OCI-LY3 (cell line): ENCODE measurements at regions not wholly inside any gene's neighbourhood (a gene's known extent, or its start where the extent isn't known, plus 50 kb on each side); places are given as distances from the start of the nearest gene placed in this dataset.
"Not testable (repeated sequence)": the region's sequence is repeated elsewhere in the genome, so short reads cannot be mapped to it uniquely, and the experiment has no call there.

Experiments
- H2AFZ ChIP-seq: fragments of 200-600, 300-600 bp; shearing (Covaris generic); 2 replicates; pipeline ENCODE4 v1.6.0; 2014; ENCODE audit warnings: antibody characterized with exemption, low read depth, low read length
- H3K27ac ChIP-seq: fragments of 200-600, 300-600 bp; sonication (generic); 2 replicates; pipeline ENCODE4 v1.5.1; 2014; ENCODE audit warnings: mild to moderate bottlenecking, low read length, moderate library complexity, mixed read lengths
- H3K27me3 ChIP-seq: fragments of 200-600, 300-600 bp; sonication (generic); 2 replicates; pipeline ENCODE4 v1.6.1; 2014; ENCODE audit warnings: low read depth, low read length, mixed read lengths
- H3K36me3 ChIP-seq: fragments of 200-600, 300-600 bp; sonication (generic); replicated peaks from 2 replicates; pipeline ENCODE3; 2014; ENCODE audit warnings: low read depth, low read length, mixed read lengths
- H3K4me1 ChIP-seq: fragments of 300-600, 200-600 bp; sonication (generic); 2 replicates; pipeline ENCODE4 v1.6.1; 2014; ENCODE audit warnings: low read length, mixed read lengths
- H3K4me2 ChIP-seq: fragments of 200-600, 300-600 bp; sonication (generic); 2 replicates; pipeline ENCODE4 v1.6.1; 2014; ENCODE audit warnings: low read length, mixed read lengths
- H3K4me3 ChIP-seq: fragments of 300-600, 200-600 bp; sonication (generic); 2 replicates; pipeline ENCODE4 v1.5.1; 2014; ENCODE audit warnings: antibody characterized with exemption, mild to moderate bottlenecking, low read length, moderate library complexity
- H3K79me2 ChIP-seq: fragments of 300-600, 200-600 bp; shearing (Covaris generic); 2 replicates; pipeline ENCODE4 v1.6.1; 2014; ENCODE audit warnings: mild to moderate bottlenecking, low read length, mixed read lengths
- H3K9ac ChIP-seq: fragments of 300-600, 200-600 bp; shearing (Covaris generic); 2 replicates; pipeline ENCODE4 v1.6.0; 2014; ENCODE audit warnings: mild to moderate bottlenecking, low read length, moderate library complexity
- H3K9me3 ChIP-seq: fragments of 200-600, 300-600 bp; shearing (Covaris generic); 2 replicates; pipeline ENCODE4 v1.6.1; 2014; ENCODE audit warnings: low read length, mixed read lengths; ENCODE audit not compliant: insufficient read depth
- H4K20me1 ChIP-seq: fragments of 200-600, 300-600 bp; sonication (generic); 2 replicates; pipeline ENCODE4 v1.6.1; 2016; ENCODE audit warnings: low read length, mixed read lengths; ENCODE audit not compliant: insufficient read depth
- EZH2phosphoT487 ChIP-seq: fragments of 200-600 bp; shearing (Covaris generic); IDR thresholded peaks from 2 replicates; pipeline ENCODE4 v1.6.1; 2018; ENCODE audit warnings: antibody characterized with exemption, mixed run types, low read depth
- TF ChIP-seq, protein P1 (sequence below): fragments of 200-600, 300-600 bp; sonication (generic); IDR thresholded peaks from 2 replicates; pipeline ENCODE4 v1.5.1; 2014; ENCODE audit warnings: antibody characterized with exemption, low read length, low read depth

DNA sequence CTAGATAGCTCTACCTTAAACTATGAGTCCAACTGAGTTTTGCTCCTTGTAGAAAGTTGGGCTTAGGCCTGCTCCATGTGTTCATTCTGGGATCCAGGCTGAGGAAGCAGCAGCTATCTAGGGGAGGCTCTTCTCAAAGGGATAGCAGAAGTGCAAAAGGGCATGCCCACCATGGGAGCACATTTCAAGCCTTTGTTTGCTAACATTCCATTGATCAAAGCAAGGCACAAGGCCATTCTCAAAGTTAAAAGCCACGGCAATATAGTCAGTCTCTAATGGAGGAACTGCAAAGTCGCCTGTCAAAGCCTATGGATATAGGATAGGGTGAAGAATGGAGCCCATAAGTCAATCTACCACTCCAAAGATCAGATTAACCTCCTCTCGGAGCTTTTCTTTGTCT is 488.1 kb upstream of the ARX start:
- Histone ChIP-seq H3K36me3 (no peaks in the 10 kb centered on the region), H3K9me3 (no peaks in the 10 kb centered on the region), H4K20me1 (no peaks in the 10 kb centered on the region), H2AFZ (no peak overlapping the region), H3K9ac (no peak overlapping the region), H3K4me3 (no peak overlapping the region), H3K79me2 (no peaks in the 10 kb centered on the region), H3K4me2 (no peak overlapping the region), H3K4me1 (no peaks in the 10 kb centered on the region), H3K27ac (no peak overlapping the region), H3K27me3 (no peaks in the 10 kb centered on the region)
- TF ChIP-seq EZH2phosphoT487 = no peak
- TF ChIP-seq, protein P1, sequence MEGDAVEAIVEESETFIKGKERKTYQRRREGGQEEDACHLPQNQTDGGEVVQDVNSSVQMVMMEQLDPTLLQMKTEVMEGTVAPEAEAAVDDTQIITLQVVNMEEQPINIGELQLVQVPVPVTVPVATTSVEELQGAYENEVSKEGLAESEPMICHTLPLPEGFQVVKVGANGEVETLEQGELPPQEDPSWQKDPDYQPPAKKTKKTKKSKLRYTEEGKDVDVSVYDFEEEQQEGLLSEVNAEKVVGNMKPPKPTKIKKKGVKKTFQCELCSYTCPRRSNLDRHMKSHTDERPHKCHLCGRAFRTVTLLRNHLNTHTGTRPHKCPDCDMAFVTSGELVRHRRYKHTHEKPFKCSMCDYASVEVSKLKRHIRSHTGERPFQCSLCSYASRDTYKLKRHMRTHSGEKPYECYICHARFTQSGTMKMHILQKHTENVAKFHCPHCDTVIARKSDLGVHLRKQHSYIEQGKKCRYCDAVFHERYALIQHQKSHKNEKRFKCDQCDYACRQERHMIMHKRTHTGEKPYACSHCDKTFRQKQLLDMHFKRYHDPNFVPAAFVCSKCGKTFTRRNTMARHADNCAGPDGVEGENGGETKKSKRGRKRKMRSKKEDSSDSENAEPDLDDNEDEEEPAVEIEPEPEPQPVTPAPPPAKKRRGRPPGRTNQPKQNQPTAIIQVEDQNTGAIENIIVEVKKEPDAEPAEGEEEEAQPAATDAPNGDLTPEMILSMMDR = no peak

GRCh38 chrX:25507801-25508200 is 492.0 kb upstream of the ARX start:
- Histone ChIP-seq H3K9me3 (no peaks in the 10 kb centered on the region), H2AFZ (no peak overlapping the region), H3K4me2 (no peak overlapping the region), H3K27me3 (no peaks in the 10 kb centered on the region), H3K4me1 (no peaks in the 10 kb centered on the region), H3K4me3 (no peak overlapping the region), H3K36me3 (no peaks in the 10 kb centered on the region), H4K20me1 (no peaks in the 10 kb centered on the region), H3K79me2 (no peaks in the 10 kb centered on the region), H3K27ac (no peak overlapping the region), H3K9ac (no peak overlapping the region)
- TF ChIP-seq EZH2phosphoT487 = no peak
- TF ChIP-seq, protein P1 = no peak

- no peak for TF ChIP-seq EZH2phosphoT487
- TF ChIP-seq, protein P1 = no peak
These were observed 503.5 kb upstream of the ARX start for GRCh38 chrX:25519258-25519657.

GRCh38 chrX:25522443-25523010 is 506.8 kb upstream of the ARX start:
- not testable (repeated sequence) for H3K4me2 ChIP-seq, H3K27me3 ChIP-seq, H2AFZ ChIP-seq, H3K36me3 ChIP-seq, H3K4me1 ChIP-seq, H3K27ac ChIP-seq, H3K4me3 ChIP-seq, H4K20me1 ChIP-seq, H3K9me3 ChIP-seq, H3K79me2 ChIP-seq, H3K9ac ChIP-seq

More at GRCh38 chrX:25519258-25519657, 503.5 kb upstream of the ARX start:
- H2AFZ ChIP-seq = no peak overlapping the region
- H3K9me3 ChIP-seq = no peaks in the 10 kb centered on the region
- no peak overlapping the region for H3K27ac ChIP-seq
- H3K27me3 ChIP-seq = no peaks in the 10 kb centered on the region
- H4K20me1 ChIP-seq = no peaks in the 10 kb centered on the region
- H3K4me1 ChIP-seq = no peaks in the 10 kb centered on the region
- H3K9ac ChIP-seq = no peak overlapping the region
- H3K4me3 ChIP-seq = no peak overlapping the region
- no peaks in the 10 kb centered on the region for H3K79me2 ChIP-seq
- H3K36me3 ChIP-seq = no peaks in the 10 kb centered on the region
- H3K4me2 ChIP-seq = no peak overlapping the region
